ENCODE measurements at regions not wholly inside any gene's neighbourhood (a gene's known extent, or its start where the extent isn't known, plus 50 kb on each side); places are given as distances from the start of the nearest gene placed in this dataset.

- TF ChIP-seq FOXP1 (CRISPR knock-in tag; IDR thresholded peaks at IDR 0.05; ENCODE audit: borderline replicate concordance) (no peak), IRF2 (CRISPR knock-in tag; IDR thresholded peaks at IDR 0.05; ENCODE audit: borderline replicate concordance, low read depth) (no peak), ARID4B (CRISPR knock-in tag; IDR thresholded peaks at IDR 0.05; ENCODE audit: borderline replicate concordance) (no peak), ZNF219 (CRISPR knock-in tag; IDR thresholded peaks at IDR 0.05; ENCODE audit: borderline replicate concordance) (no peak), ZNF416 (CRISPR knock-in tag; IDR thresholded peaks at IDR 0.05) (no peak), ZNF423 (CRISPR knock-in tag; IDR thresholded peaks at IDR 0.05) (no peak), SOX15 (CRISPR knock-in tag; IDR thresholded peaks at IDR 0.05) (no peak), PRRX2 (CRISPR knock-in tag; IDR thresholded peaks at IDR 0.05) (no peak), TCF7 (CRISPR knock-in tag; IDR thresholded peaks at IDR 0.05; ENCODE audit: low read depth) (no peak), E2F1 (CRISPR knock-in tag; IDR thresholded peaks at IDR 0.05) (no peak), MXD4 (CRISPR knock-in tag; IDR thresholded peaks at IDR 0.05; ENCODE audit: borderline replicate concordance) (no peak), NFATC4 (CRISPR knock-in tag; IDR thresholded peaks at IDR 0.05) (no peak), FOXP4 (CRISPR knock-in tag; IDR thresholded peaks at IDR 0.05) (no peak)
- no peaks in the 10 kb centered on the region; the same call in 1 of the 2 replicates for H3K27me3 Mint-ChIP-seq (ENCODE audit: low read depth)
- ATAC-seq, result no peak
These were observed 434.0 kb upstream of the MON1B start for GRCh38 chr16:76756951-76757350.

GRCh38 chr16:76766538-76766937 is 424.5 kb upstream of the MON1B start:
- TF ChIP-seq FOXP1 (CRISPR knock-in tag; IDR thresholded peaks at IDR 0.05; ENCODE audit: borderline replicate concordance), result no peak
- TF ChIP-seq MXD4 (CRISPR knock-in tag; IDR thresholded peaks at IDR 0.05; ENCODE audit: borderline replicate concordance), result no peak
- TF ChIP-seq PRRX2 (CRISPR knock-in tag; IDR thresholded peaks at IDR 0.05), result no peak
- TF ChIP-seq IRF1 (CRISPR knock-in tag; IDR thresholded peaks at IDR 0.05), result no peak
- no peak for ATAC-seq
- POLR2A ChIA-PET, result no interaction called here

More at GRCh38 chr16:76756951-76757350, 434.0 kb upstream of the MON1B start:
- Mint-ChIP-seq H3K36me3 (peaks cover 13% of the 10 kb centered on the region; the same call in 1 of the 2 replicates), H3K27ac (no peak overlapping the region), H3K9me3 (peaks cover 51% of the 10 kb centered on the region), H3K4me3 (no peak overlapping the region), H3K4me1 (no peaks in the 10 kb centered on the region)
- POLR2A ChIA-PET, result no interaction called here
- no peak for DNase-seq (ENCODE audit: low spot score)
- CTCF ChIA-PET, result no interaction called here

GRCh38 chr16:76768316-76768715 is 422.7 kb upstream of the MON1B start:
- CTCF ChIA-PET, result no interaction called here
- 0 out of 2 replicates have a peak, but pooled peaks cover 3% of the 10 kb centered on the region for H3K4me1 Mint-ChIP-seq
- TF ChIP-seq PRRX2 (CRISPR knock-in tag; IDR thresholded peaks at IDR 0.05), result no peak
- TF ChIP-seq ZNF317 (CRISPR knock-in tag; IDR thresholded peaks at IDR 0.05; ENCODE audit: borderline replicate concordance, low read depth), result no peak
- TF ChIP-seq OVOL2 (CRISPR knock-in tag; IDR thresholded peaks at IDR 0.05; ENCODE audit: borderline replicate concordance), result no peak
- TF ChIP-seq ZNF281 (CRISPR knock-in tag; IDR thresholded peaks at IDR 0.05), result no peak
- TF ChIP-seq JUN (CRISPR knock-in tag; IDR thresholded peaks at IDR 0.05), result no peak
- no peak for TF ChIP-seq FOXP4 (CRISPR knock-in tag; IDR thresholded peaks at IDR 0.05)
- no peak for TF ChIP-seq GABPB1 (CRISPR knock-in tag; IDR thresholded peaks at IDR 0.05)

More at GRCh38 chr16:76766538-76766937, 424.5 kb upstream of the MON1B start:
- no peak for DNase-seq (ENCODE audit: low spot score)
- Mint-ChIP-seq H3K4me1 (0 out of 2 replicates have a peak, but pooled peaks cover 3% of the 10 kb centered on the region), H3K4me3 (no peak overlapping the region), H3K36me3 (peaks cover 28% of the 10 kb centered on the region), H3K27me3 (ENCODE audit: low read depth) (peaks cover 2% of the 10 kb centered on the region; the same call in 1 of the 2 replicates), H3K27ac (no peak overlapping the region), H3K9me3 (peaks cover 71% of the 10 kb centered on the region)
- CTCF ChIA-PET, result no interaction called here

More at GRCh38 chr16:76768316-76768715, 422.7 kb upstream of the MON1B start:
- no peak for ATAC-seq
- Mint-ChIP-seq H3K27ac (no peak overlapping the region), H3K36me3 (peaks cover 28% of the 10 kb centered on the region), H3K9me3 (peaks cover 73% of the 10 kb centered on the region), H3K27me3 (ENCODE audit: low read depth) (peaks cover 2% of the 10 kb centered on the region; the same call in 1 of the 2 replicates), H3K4me3 (no peak overlapping the region)
- no peak for DNase-seq (ENCODE audit: low spot score)
- POLR2A ChIA-PET, result no interaction called here

Data from WTC11 (cell line).